ENCODE measurements at regions not wholly inside any gene's neighbourhood (a gene's known extent, or its start where the extent isn't known, plus 50 kb on each side); places are given as distances from the start of the nearest gene placed in this dataset.

DNA sequence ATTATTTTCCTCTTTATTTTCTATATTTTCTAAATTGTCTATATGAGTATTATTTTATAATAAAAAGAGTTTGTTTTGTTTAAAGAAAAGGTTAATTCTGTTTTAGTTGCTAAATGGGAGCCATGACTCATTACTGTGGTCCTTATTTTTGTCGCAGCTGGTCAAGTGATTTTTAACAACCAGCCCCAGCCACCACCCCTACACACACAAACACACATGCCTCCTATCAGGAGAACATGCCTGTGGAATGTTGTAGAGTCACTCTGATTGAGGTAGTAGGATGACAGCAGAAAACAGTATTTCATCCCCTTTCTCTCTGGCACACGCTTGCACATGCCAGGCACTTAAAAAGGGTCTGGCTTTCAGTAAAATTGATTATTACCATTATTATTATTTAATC is 68.6 kb upstream of the GDF10 start:
- Mint-ChIP-seq H3K27me3 (peaks cover 7% of the 10 kb centered on the region), H3K4me3 (ENCODE audit: low read depth) (no peak overlapping the region), H3K4me1 (ENCODE audit: low read depth) (no peaks in the 10 kb centered on the region), H3K36me3 (ENCODE audit: insufficient read depth) (no peaks in the 10 kb centered on the region), H3K27ac (no peak overlapping the region), H3K9me3 (ENCODE audit: low read depth) (peaks cover 4% of the 10 kb centered on the region)
- TF ChIP-seq, protein P1, sequence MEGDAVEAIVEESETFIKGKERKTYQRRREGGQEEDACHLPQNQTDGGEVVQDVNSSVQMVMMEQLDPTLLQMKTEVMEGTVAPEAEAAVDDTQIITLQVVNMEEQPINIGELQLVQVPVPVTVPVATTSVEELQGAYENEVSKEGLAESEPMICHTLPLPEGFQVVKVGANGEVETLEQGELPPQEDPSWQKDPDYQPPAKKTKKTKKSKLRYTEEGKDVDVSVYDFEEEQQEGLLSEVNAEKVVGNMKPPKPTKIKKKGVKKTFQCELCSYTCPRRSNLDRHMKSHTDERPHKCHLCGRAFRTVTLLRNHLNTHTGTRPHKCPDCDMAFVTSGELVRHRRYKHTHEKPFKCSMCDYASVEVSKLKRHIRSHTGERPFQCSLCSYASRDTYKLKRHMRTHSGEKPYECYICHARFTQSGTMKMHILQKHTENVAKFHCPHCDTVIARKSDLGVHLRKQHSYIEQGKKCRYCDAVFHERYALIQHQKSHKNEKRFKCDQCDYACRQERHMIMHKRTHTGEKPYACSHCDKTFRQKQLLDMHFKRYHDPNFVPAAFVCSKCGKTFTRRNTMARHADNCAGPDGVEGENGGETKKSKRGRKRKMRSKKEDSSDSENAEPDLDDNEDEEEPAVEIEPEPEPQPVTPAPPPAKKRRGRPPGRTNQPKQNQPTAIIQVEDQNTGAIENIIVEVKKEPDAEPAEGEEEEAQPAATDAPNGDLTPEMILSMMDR (IDR thresholded peaks at IDR 0.05; ENCODE audit: unreplicated experiment), result no peak
- DNase-seq (ENCODE audit: low spot score, unreplicated experiment), result no peak

DNA sequence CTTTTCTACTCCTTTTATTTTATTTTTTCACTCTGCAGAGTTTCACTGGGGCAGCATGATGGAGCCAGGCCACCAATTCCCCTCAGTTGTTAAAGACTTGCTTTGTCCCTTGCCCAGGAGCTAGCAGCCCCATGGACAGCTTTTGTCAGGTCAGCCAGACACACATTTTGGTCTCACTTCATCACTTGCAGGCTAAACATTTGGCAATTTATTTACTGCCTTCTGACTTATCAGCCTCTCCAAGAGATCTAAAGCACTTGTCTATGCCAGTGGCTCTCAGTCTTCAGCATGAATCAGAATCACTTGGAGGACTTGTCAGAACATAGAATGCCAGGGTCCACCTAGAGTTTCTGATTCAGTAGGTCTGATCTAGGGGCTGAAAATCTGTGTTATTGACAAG is 66.4 kb upstream of the GDF10 start:
- peaks cover 4% of the 10 kb centered on the region for H3K9me3 Mint-ChIP-seq (ENCODE audit: low read depth)
- no peak overlapping the region for H3K27ac Mint-ChIP-seq
- H3K36me3 Mint-ChIP-seq (ENCODE audit: insufficient read depth), result no peaks in the 10 kb centered on the region
- no peak overlapping the region for H3K4me3 Mint-ChIP-seq (ENCODE audit: low read depth)
- no peak for DNase-seq (ENCODE audit: low spot score, unreplicated experiment)
- TF ChIP-seq, protein P1 (IDR thresholded peaks at IDR 0.05; ENCODE audit: unreplicated experiment), result no peak
- peaks cover 2% of the 10 kb centered on the region for H3K27me3 Mint-ChIP-seq
- H3K4me1 Mint-ChIP-seq (ENCODE audit: low read depth), result no peaks in the 10 kb centered on the region

DNA sequence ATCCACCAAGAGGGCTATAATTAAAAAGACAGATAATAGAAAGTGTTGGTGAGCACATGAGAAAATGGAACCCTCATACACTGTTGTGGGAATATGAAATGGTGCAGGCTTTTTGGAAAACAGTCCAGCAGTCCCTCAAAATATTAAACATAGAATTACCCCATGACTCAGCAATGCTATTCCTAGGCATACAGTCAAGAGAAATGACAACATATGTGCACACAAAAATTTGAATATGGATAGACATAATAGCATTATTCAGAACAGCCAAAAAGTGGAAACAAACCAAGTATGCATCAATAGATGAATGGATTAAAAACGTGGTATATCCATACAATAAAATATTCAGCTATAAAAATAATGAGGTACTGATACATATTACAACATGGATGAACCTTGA is 64.5 kb upstream of the GDF10 start:
- H3K27me3 Mint-ChIP-seq, result peaks cover 5% of the 10 kb centered on the region
- no peak overlapping the region for H3K4me3 Mint-ChIP-seq (ENCODE audit: low read depth)
- no peaks in the 10 kb centered on the region for H3K4me1 Mint-ChIP-seq (ENCODE audit: low read depth)
- TF ChIP-seq, protein P1 (IDR thresholded peaks at IDR 0.05; ENCODE audit: unreplicated experiment), result no peak
- no peaks in the 10 kb centered on the region for H3K36me3 Mint-ChIP-seq (ENCODE audit: insufficient read depth)
- DNase-seq (ENCODE audit: low spot score, unreplicated experiment), result no peak
- no peak overlapping the region for H3K27ac Mint-ChIP-seq
- no peaks in the 10 kb centered on the region for H3K9me3 Mint-ChIP-seq (ENCODE audit: low read depth)

DNA sequence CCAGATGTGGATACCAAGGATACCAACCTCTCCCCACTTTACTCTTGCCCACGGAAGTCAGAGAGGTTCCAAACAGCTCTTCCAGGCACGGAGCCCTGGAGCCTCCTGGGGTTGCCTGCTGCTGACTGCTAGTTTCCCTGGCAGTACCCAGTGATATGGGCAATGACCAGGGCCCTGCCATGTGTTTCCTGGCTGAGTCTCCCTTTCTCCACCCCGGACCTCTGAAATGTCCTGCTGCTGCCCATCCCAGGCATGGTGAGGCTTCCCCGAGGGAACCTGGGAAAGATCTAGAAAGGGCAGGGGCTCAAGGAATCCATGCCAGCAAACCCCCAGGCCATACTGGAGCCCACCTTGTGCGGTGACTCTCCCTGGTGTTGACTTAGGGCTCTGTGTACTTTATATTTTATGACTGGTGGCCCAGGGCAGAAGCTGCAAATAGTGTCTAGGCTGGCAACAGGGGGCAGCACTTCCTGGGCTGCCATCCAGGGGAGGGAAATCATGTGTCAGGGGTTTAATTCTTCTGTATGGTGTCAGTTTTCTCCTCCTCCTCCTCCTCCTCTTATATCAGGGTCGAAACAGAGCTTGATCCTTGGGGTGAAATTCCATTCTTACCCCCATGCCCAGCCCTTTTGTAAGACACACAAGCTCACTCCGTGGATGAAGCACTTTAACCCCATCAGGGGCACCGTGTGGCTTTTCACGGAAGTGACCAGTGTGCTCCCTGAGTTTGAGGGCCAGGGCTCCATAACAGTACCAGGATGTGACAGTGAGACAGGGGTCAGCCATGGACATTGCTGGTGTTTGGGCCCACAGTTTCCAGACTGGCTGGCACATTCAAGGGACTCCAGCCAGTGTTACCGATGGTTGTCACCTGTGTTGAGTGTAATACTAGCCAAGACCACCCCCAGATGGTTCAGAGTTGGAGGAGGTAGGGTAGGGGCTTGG is 62.4 kb upstream of the GDF10 start:
- peaks cover 14% of the 10 kb centered on the region for H3K27me3 Mint-ChIP-seq
- no peak overlapping the region for H3K4me3 Mint-ChIP-seq (ENCODE audit: low read depth)
- no peaks in the 10 kb centered on the region for H3K4me1 Mint-ChIP-seq (ENCODE audit: low read depth)
- H3K36me3 Mint-ChIP-seq (ENCODE audit: insufficient read depth), result no peaks in the 10 kb centered on the region
- TF ChIP-seq, protein P1 (IDR thresholded peaks at IDR 0.05; ENCODE audit: unreplicated experiment), result no peak
- H3K27ac Mint-ChIP-seq, result no peak overlapping the region
- no peaks in the 10 kb centered on the region for H3K9me3 Mint-ChIP-seq (ENCODE audit: low read depth)
- peak; percentile 4 for DNase-seq (ENCODE audit: low spot score, unreplicated experiment)

DNA sequence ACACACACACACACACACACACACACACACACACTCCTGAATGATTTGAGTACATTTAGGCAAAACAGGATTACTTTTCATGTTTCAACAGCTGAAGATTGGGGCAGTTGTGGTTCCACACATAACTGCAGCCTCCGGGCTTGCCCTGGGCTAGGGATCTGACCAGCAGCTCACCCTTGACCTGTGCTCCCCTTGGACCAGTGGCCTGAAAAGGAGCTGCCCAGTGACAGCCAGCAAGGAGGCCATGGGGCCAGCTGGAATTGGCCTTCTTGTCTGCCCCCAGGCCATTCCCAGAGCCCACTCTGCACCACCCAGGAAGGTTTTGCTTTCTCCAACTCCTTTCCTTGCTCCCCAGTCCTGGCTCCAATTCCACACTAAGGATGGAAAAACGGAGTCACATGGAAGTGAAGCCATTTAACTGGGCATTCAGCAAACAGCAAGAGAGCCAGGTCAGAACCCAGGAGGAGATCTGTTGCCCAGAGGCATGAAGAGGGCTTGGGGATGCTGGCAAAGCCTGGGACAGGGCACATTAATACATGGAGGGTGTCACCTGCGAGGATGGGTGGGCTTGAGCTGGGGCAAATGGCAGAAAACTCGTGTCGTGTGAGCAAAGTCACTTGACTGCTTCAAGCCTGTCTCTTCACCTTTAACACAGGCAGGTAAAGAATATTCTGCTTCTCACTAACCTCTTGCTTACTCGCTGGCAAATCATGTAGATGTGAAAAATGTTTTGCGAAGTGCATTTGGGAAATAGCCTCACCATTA is 61.5 kb upstream of the GDF10 start:
- no peak for DNase-seq (ENCODE audit: low spot score, unreplicated experiment)
- TF ChIP-seq, protein P1 (IDR thresholded peaks at IDR 0.05; ENCODE audit: unreplicated experiment), result no peak
- H3K36me3 Mint-ChIP-seq (ENCODE audit: insufficient read depth), result no peaks in the 10 kb centered on the region
- no peak overlapping the region for H3K27ac Mint-ChIP-seq
- no peaks in the 10 kb centered on the region for H3K9me3 Mint-ChIP-seq (ENCODE audit: low read depth)
- peaks cover 17% of the 10 kb centered on the region for H3K27me3 Mint-ChIP-seq
- no peaks in the 10 kb centered on the region for H3K4me1 Mint-ChIP-seq (ENCODE audit: low read depth)
- no peak overlapping the region for H3K4me3 Mint-ChIP-seq (ENCODE audit: low read depth)

All from progenitor cell of endocrine pancreas (in vitro differentiated cells).